ENCODE measurements at regions not wholly inside any gene's neighbourhood (a gene's known extent, or its start where the extent isn't known, plus 50 kb on each side); places are given as distances from the start of the nearest gene placed in this dataset.

GRCh38 chr13:84933797-84934196, 865.4 kb downstream of the SLITRK6 start:
- TF ChIP-seq, protein P1, sequence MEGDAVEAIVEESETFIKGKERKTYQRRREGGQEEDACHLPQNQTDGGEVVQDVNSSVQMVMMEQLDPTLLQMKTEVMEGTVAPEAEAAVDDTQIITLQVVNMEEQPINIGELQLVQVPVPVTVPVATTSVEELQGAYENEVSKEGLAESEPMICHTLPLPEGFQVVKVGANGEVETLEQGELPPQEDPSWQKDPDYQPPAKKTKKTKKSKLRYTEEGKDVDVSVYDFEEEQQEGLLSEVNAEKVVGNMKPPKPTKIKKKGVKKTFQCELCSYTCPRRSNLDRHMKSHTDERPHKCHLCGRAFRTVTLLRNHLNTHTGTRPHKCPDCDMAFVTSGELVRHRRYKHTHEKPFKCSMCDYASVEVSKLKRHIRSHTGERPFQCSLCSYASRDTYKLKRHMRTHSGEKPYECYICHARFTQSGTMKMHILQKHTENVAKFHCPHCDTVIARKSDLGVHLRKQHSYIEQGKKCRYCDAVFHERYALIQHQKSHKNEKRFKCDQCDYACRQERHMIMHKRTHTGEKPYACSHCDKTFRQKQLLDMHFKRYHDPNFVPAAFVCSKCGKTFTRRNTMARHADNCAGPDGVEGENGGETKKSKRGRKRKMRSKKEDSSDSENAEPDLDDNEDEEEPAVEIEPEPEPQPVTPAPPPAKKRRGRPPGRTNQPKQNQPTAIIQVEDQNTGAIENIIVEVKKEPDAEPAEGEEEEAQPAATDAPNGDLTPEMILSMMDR (conservative IDR thresholded peaks at IDR 0.05; ENCODE audit: low read depth in 2 of 2): no peak
- no peak for TF ChIP-seq POLR2AphosphoS5 (IDR thresholded peaks at IDR 0.05; ENCODE audit: low read depth)
- TF ChIP-seq EZH2 (IDR thresholded peaks at IDR 0.05; ENCODE audit: low read depth, unreplicated experiment): no peak
- no peak for TF ChIP-seq STAT1 (IDR thresholded peaks at IDR 0.05; ENCODE audit: unreplicated experiment)
- TF ChIP-seq, protein P2, sequence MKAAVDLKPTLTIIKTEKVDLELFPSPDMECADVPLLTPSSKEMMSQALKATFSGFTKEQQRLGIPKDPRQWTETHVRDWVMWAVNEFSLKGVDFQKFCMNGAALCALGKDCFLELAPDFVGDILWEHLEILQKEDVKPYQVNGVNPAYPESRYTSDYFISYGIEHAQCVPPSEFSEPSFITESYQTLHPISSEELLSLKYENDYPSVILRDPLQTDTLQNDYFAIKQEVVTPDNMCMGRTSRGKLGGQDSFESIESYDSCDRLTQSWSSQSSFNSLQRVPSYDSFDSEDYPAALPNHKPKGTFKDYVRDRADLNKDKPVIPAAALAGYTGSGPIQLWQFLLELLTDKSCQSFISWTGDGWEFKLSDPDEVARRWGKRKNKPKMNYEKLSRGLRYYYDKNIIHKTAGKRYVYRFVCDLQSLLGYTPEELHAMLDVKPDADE (IDR thresholded peaks at IDR 0.05): no peak
- TF ChIP-seq REST (IDR thresholded peaks at IDR 0.05; ENCODE audit: unreplicated experiment): no peak
- no peak for TF ChIP-seq NANOG (IDR thresholded peaks at IDR 0.05; ENCODE audit: borderline replicate concordance)
- TF ChIP-seq EZH2phosphoT487 (IDR thresholded peaks at IDR 0.05; ENCODE audit: unreplicated experiment): no peak
- TF ChIP-seq CREB1 (CRISPR knock-in tag; IDR thresholded peaks at IDR 0.05; ENCODE audit: low read depth): no peak
- TF ChIP-seq ZNF331 (CRISPR knock-in tag; IDR thresholded peaks at IDR 0.05; ENCODE audit: low read depth): no peak
- TF ChIP-seq JUNB (IDR thresholded peaks at IDR 0.05; ENCODE audit: unreplicated experiment): no peak
- TF ChIP-seq, protein P3, sequence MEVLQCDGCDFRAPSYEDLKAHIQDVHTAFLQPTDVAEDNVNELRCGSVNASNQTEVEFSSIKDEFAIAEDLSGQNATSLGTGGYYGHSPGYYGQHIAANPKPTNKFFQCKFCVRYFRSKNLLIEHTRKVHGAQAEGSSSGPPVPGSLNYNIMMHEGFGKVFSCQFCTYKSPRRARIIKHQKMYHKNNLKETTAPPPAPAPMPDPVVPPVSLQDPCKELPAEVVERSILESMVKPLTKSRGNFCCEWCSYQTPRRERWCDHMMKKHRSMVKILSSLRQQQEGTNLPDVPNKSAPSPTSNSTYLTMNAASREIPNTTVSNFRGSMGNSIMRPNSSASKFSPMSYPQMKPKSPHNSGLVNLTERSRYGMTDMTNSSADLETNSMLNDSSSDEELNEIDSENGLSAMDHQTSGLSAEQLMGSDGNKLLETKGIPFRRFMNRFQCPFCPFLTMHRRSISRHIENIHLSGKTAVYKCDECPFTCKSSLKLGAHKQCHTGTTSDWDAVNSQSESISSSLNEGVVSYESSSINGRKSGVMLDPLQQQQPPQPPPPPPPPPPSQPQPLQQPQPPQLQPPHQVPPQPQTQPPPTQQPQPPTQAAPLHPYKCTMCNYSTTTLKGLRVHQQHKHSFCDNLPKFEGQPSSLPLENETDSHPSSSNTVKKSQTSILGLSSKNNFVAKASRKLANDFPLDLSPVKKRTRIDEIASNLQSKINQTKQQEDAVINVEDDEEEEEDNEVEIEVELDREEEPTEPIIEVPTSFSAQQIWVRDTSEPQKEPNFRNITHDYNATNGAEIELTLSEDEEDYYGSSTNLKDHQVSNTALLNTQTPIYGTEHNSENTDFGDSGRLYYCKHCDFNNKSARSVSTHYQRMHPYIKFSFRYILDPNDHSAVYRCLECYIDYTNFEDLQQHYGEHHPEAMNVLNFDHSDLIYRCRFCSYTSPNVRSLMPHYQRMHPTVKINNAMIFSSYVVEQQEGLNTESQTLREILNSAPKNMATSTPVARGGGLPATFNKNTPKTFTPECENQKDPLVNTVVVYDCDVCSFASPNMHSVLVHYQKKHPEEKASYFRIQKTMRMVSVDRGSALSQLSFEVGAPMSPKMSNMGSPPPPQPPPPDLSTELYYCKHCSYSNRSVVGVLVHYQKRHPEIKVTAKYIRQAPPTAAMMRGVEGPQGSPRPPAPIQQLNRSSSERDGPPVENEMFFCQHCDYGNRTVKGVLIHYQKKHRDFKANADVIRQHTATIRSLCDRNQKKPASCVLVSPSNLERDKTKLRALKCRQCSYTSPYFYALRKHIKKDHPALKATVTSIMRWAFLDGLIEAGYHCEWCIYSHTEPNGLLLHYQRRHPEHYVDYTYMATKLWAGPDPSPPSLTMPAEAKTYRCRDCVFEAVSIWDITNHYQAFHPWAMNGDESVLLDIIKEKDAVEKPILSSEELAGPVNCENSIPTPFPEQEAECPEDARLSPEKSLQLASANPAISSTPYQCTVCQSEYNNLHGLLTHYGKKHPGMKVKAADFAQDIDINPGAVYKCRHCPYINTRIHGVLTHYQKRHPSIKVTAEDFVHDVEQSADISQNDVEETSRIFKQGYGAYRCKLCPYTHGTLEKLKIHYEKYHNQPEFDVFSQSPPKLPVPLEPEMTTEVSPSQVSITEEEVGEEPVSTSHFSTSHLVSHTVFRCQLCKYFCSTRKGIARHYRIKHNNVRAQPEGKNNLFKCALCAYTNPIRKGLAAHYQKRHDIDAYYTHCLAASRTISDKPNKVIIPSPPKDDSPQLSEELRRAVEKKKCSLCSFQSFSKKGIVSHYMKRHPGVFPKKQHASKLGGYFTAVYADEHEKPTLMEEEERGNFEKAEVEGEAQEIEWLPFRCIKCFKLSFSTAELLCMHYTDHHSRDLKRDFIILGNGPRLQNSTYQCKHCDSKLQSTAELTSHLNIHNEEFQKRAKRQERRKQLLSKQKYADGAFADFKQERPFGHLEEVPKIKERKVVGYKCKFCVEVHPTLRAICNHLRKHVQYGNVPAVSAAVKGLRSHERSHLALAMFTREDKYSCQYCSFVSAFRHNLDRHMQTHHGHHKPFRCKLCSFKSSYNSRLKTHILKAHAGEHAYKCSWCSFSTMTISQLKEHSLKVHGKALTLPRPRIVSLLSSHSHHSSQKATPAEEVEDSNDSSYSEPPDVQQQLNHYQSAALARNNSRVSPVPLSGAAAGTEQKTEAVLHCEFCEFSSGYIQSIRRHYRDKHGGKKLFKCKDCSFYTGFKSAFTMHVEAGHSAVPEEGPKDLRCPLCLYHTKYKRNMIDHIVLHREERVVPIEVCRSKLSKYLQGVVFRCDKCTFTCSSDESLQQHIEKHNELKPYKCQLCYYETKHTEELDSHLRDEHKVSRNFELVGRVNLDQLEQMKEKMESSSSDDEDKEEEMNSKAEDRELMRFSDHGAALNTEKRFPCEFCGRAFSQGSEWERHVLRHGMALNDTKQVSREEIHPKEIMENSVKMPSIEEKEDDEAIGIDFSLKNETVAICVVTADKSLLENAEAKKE (CRISPR knock-in tag; IDR thresholded peaks at IDR 0.05): no peak
